Activated CD4-positive, alpha-beta T cell treated with anti-CD3 and anti-CD28 coated beads, Interleukin-2, amount 50 U/mL, for 48 hours (primary cell): ENCODE measurements at regions not wholly inside any gene's neighbourhood (a gene's known extent, or its start where the extent isn't known, plus 50 kb on each side); places are given as distances from the start of the nearest gene placed in this dataset.
"Not testable (repeated sequence)": the region's sequence is repeated elsewhere in the genome, so short reads cannot be mapped to it uniquely, and the experiment has no call there.

Source experiments
- DNase-seq, 2 experiments: peaks; one replicate each; pipeline ENCODE4 v3.0.0-alpha.2; 2020

GRCh38 chr9:120338340-120338739, 241.6 kb downstream of the CDK5RAP2 start:
- no peak for DNase-seq

GRCh38 chr9:120337131-120337530, 242.8 kb downstream of the CDK5RAP2 start:
- no peak for DNase-seq

DNA sequence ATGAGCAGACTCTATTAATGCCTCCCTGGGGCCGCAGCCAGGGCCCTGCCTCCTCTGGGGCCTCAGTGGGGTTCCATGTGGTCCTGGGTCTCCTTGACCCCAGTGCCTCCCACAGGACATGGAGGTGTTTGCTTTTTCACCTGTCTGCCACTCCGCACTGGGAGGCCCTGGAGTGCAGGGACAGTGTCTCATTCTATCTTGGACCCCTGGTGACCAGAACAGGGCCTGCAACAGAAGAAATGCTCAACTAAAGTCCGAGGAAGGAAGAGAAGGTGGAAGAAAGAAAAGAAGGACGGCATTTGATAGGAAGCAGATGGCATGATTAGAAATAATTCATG, 243.2 kb downstream of the CDK5RAP2 start:
- no peak for DNase-seq

GRCh38 chr9:120336021-120336752, 243.8 kb downstream of the CDK5RAP2 start:
- DNase-seq, result peak in 1 of 2 experiments; percentile 11

DNA sequence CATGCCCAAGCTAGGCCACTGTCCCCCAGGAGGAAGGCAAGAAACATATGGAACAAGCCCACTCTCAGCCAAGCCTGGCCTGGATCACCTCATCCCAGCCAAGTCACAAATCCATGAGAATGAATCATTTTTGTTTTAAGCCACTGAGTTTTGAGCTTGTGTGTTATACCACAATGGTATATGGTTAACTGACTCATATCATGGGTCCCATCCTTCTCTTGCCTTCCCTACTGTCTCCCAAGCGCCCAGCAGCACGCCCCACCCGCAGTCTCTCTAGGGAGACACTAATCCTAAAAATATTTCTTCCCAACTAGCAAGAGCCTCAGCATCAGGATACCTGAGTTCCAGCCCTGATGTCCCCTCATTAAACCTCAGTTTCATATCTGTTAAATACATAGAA, 248.1 kb downstream of the CDK5RAP2 start:
- no peak for DNase-seq

- no peak for DNase-seq
Measured at GRCh38 chr9:120330031-120330430, 249.9 kb downstream of the CDK5RAP2 start.

GRCh38 chr9:120327322-120327721, 252.6 kb downstream of the CDK5RAP2 start:
- no peak for DNase-seq

- DNase-seq, result no peak
Measured at GRCh38 chr9:120326049-120326693, 253.8 kb downstream of the CDK5RAP2 start.

- no peak for DNase-seq
Measured at GRCh38 chr9:120324996-120325642, 254.8 kb downstream of the CDK5RAP2 start.

- DNase-seq, result no peak
Measured at GRCh38 chr9:120324461-120324860, 255.5 kb downstream of the CDK5RAP2 start.

GRCh38 chr9:120323125-120323524, 256.8 kb downstream of the CDK5RAP2 start:
- no peak for DNase-seq

DNA sequence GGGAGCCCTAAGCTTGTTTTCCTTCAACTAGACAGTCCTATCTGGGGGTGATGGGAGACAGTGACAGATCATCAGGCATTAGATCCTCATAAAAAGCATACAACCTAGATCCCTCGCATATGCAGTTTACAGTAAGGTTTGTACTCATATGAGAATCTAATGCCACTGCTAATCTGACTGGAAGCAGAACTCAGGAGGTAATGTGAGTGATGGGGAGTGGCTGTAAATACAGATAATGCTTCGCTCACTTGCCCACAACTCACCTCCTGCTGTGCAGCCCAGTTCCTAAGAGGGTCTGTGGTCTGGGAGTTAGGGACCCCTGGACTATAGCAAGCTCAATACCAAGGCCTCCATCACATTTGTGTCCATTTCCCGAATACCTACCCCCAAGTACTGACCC, 260.5 kb downstream of the CDK5RAP2 start:
- DNase-seq, result no peak

DNA sequence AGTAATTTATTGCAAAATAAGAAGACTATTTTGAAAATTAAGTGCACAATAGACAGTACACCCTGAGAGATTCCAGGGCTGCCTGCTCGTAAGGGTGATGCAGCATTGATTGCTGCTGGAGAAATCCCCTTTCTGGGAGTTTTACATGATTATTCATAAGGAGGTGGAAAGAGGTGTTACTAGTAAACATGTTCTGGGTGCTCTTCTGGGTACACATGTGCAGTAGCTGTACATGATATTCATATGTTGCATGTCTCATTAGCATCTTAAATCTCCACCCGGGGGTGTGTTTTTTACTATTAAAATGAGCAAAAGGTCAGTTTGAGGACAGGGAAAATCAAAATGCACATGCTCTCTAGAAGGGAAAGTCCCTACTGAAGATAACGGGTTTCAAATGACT, 264.8 kb downstream of the CDK5RAP2 start:
- no peak for DNase-seq

DNA sequence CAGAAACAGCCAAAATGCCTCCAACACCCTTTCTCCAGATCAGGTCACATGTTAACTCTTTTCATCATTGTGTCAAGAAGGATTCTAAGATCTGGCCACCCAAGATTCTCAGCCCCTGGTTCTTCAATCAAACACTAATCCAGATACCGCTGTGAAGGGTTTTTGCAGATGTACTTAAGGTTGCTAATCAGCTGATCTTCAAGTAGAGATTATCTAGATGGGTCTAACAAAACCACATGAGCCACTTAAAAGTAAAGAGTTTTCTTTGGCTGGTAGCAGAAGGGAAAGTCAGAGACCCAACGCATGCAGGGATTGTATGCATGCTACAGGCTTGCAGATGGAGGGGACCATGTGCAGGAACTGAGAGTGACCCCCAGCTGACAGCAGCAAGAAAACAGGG, 267.9 kb downstream of the CDK5RAP2 start:
- DNase-seq, result no peak

DNA sequence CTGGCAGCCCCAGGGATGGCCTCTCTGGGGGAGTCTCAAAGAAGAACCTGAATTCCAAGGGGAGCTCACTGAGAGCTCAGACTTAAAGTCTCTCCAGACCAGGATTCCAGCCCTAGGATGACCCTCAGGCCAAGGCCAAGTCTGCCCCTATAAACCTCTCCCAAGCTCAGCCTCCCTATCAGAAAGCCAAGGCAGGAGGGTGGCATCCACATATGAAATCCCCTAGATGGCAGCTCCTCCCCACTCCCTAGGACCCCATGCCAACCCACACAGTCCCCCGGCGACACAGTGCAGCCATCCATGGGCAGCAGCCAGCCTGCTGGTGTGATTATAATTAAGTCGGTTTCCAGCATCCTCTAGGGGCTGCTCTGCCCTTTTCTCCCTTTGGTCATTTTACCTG, 269.9 kb downstream of the CDK5RAP2 start:
- no peak for DNase-seq

DNA sequence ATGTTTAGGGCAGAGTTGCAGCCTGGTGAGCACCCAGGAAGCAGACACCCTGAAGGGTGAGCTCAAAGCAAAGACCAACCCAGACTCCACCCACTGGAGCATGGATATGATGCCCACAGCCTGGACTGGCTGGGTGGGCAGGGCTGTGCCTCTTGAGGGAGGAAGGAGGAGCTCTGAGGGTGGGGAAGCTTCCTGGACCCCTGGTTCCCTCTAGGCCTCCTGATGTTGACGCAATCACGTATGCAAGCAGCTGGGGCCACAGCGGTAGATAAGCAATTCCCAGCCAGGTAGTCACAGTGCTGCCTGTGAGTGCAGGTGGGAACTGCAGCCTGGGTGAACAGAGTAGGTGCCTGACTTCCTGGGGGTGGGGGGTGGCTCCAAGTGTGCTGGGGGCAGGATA, 271.5 kb downstream of the CDK5RAP2 start:
- no peak for DNase-seq

DNA sequence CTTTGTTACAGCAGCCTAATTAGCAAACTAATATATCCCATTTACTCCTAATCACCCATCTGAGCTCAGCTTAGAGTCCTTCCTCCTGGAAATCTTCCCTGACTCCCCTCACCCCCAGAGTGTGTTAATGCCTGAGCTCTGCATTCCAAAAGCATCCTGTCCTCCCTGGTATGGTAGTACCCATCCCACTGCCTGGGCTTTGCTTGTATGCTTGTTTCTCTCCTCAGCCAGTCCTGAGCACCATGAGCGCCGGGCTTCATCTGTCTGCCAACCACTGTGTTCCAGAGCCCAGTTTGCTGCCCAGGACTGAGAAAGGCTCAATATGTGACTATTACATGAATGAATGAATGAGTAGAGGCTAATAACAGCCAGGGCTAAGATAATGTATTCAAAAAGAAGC, 272.4 kb downstream of the CDK5RAP2 start:
- DNase-seq, result no peak

DNA sequence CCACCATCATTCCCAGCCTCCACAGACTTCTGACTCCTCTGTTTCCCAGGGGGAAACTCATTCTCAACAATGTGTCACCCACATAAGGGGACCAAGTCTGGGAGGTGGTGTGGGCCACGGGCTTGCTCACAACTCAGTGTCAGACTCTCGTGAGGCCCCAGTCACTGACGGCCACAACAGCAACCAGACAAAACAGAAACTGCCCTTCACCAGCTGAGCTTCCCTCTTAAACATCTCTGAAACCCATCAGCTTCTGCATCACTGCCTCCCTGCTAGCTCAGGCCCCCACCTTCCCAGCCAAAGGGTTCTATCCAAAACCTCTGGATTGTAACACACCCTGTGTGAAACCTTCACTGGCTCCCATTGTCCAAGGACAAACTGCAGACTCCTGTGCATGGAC, 273.4 kb downstream of the CDK5RAP2 start:
- no peak for DNase-seq

DNA sequence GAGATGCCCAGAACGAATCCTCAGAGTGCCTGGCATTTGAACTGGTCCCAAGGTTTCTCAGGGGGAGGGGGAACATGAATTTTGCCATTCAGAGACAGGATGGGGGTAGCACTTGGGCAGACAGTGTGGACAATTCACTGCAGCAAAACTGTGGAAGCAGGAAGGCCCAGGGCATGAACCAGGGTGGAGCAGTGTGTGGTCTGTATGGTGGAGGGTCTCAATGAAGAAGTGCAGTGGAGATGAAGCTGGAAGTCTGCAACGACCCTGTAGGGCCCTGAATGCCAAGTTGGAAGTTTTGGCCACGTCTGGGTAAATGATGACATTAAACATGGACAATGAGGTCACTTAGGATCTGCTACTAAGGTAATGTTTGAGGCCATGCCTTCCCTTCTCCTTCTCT, 273.9 kb downstream of the CDK5RAP2 start:
- no peak for DNase-seq

DNA sequence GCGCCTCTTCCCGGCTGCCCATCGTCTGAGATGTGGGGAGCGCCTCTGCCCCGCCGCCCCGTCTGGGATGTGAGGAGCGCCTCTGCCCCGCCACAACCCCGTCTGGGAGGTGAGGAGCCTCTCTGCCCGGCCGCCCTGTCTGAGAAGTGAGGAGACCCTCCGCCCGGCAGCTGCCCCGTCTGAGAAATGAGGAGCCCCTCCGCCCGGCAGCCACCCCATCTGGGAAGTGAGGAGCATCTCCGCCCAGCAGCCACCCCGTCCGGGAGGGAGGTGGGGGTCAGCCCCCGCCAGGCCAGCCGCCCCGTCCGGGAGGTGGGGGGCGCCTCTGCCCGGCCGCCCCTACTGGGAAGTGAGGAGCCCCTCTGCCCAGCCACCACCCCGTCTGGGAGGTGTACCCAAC, 275.1 kb downstream of the CDK5RAP2 start:
- DNase-seq, result not testable (repeated sequence)

- no peak for DNase-seq
Measured at GRCh38 chr9:120303519-120303918, 276.4 kb downstream of the CDK5RAP2 start.

GRCh38 chr9:120299785-120300184, 280.2 kb downstream of the CDK5RAP2 start:
- no peak for DNase-seq

- DNase-seq, result no peak
Measured at GRCh38 chr9:120294003-120294402, 286.0 kb downstream of the CDK5RAP2 start.

DNA sequence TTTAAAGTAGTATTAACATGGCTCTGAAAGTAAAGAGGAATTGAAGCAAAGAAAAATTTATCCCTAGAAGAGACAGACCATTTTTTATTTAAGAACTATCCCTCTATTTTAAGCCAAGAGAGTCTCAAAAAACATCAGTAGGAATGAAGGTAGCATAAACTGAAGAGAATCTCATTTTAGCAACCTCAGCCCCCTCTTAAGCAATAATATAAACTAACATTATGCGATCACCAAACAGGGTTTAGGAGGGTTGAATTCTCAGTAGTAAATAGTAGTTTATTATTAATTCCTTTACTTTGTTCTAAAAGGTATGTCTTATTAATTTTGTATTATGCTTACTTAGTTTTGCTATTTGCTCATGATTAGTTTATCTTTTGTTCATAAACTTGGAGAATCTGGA, 287.4 kb downstream of the CDK5RAP2 start:
- no peak for DNase-seq
